ENCODE measurements at regions not wholly inside any gene's neighbourhood (a gene's known extent, or its start where the extent isn't known, plus 50 kb on each side); places are given as distances from the start of the nearest gene placed in this dataset.

- no peaks in the 10 kb centered on the region for H3K4me1 ChIP-seq (ENCODE audit: control insufficient read depth in 1 of 2, insufficient read depth in 2 of 2, low read length in 2 of 2)
- no peaks in the 10 kb centered on the region for H3K27me3 ChIP-seq (ENCODE audit: control insufficient read depth in 1 of 2, insufficient read depth in 2 of 2, low read length in 2 of 2)
- no peak overlapping the region for H3K4me3 ChIP-seq (ENCODE audit: low read depth in 1 of 2, low read length in 2 of 2)
- H3K9me3 ChIP-seq (ENCODE audit: control insufficient read depth in 1 of 2, low read length in 2 of 2), result no peaks in the 10 kb centered on the region
- no peak overlapping the region for H3K27ac ChIP-seq (ENCODE audit: low read depth, low read length)
- no peaks in the 10 kb centered on the region for H3K36me3 ChIP-seq (ENCODE audit: control insufficient read depth in 1 of 2, insufficient read depth in 2 of 2, low read length in 2 of 2)
- H3K9ac ChIP-seq (ENCODE audit: low read depth in 1 of 2, low read length in 2 of 2), result no peak overlapping the region
Observed at GRCh38 chr11:15909937-15910598, 446.3 kb downstream of the SOX6 start.

DNA sequence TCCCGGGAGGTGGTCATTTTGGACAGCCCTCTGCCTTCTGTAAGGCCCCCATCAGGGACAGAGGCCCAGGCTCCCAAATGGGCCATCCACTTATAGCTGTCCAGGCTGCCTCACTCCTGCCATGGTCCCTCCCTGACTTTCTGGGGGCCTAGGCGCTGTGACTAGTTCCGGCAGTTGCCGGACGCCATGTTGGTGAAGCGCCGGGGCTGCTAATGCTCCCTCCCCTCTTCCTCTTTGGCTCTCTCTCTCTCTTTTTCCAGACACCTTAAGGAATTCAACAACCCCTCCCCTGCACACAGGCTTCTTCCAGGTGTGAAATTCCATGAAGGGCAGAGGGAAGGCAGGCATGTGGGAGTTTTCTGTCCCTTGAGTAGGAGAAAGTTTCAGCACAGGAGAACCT is 445.6 kb downstream of the SOX6 start:
- no peaks in the 10 kb centered on the region for H3K36me3 ChIP-seq (ENCODE audit: control insufficient read depth in 1 of 2, insufficient read depth in 2 of 2, low read length in 2 of 2)
- H3K9ac ChIP-seq (ENCODE audit: low read depth in 1 of 2, low read length in 2 of 2), result no peak overlapping the region
- H3K4me1 ChIP-seq (ENCODE audit: control insufficient read depth in 1 of 2, insufficient read depth in 2 of 2, low read length in 2 of 2), result no peaks in the 10 kb centered on the region
- no peak overlapping the region for H3K27ac ChIP-seq (ENCODE audit: low read depth, low read length)
- H3K4me3 ChIP-seq (ENCODE audit: low read depth in 1 of 2, low read length in 2 of 2), result no peak overlapping the region
- no peaks in the 10 kb centered on the region for H3K27me3 ChIP-seq (ENCODE audit: control insufficient read depth in 1 of 2, insufficient read depth in 2 of 2, low read length in 2 of 2)
- no peaks in the 10 kb centered on the region for H3K9me3 ChIP-seq (ENCODE audit: control insufficient read depth in 1 of 2, low read length in 2 of 2)

- Histone ChIP-seq H3K4me3 (ENCODE audit: low read depth in 1 of 2, low read length in 2 of 2) (no peak overlapping the region), H3K27me3 (ENCODE audit: control insufficient read depth in 1 of 2, insufficient read depth in 2 of 2, low read length in 2 of 2) (no peaks in the 10 kb centered on the region), H3K36me3 (ENCODE audit: control insufficient read depth in 1 of 2, insufficient read depth in 2 of 2, low read length in 2 of 2) (no peaks in the 10 kb centered on the region), H3K9ac (ENCODE audit: low read depth in 1 of 2, low read length in 2 of 2) (no peak overlapping the region), H3K27ac (ENCODE audit: low read depth, low read length) (no peak overlapping the region), H3K4me1 (ENCODE audit: control insufficient read depth in 1 of 2, insufficient read depth in 2 of 2, low read length in 2 of 2) (no peaks in the 10 kb centered on the region), H3K9me3 (ENCODE audit: control insufficient read depth in 1 of 2, low read length in 2 of 2) (no peaks in the 10 kb centered on the region)
Observed at GRCh38 chr11:15911377-15912044, 444.8 kb downstream of the SOX6 start.

DNA sequence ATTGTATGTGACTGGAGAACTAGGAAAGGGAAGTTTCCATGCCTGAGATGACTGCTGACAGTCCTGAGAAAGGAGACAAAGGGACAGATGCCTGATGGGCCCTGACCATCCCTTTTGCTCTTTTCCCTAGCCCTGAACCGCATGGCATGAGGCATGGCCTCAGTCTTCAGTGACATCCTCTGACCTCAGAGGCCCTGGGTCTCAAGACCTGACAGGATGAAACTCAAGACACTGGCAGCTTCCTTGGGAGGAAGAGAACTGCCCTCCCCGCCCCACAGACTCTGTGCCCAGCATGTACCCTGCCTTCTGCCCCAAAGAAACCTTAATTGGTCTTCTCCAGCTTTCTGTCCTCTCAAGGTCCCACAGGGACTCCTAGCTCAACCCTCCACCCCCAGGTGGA is 444.1 kb downstream of the SOX6 start:
- no peaks in the 10 kb centered on the region for H3K27me3 ChIP-seq (ENCODE audit: control insufficient read depth in 1 of 2, insufficient read depth in 2 of 2, low read length in 2 of 2)
- H3K36me3 ChIP-seq (ENCODE audit: control insufficient read depth in 1 of 2, insufficient read depth in 2 of 2, low read length in 2 of 2), result no peaks in the 10 kb centered on the region
- H3K9me3 ChIP-seq (ENCODE audit: control insufficient read depth in 1 of 2, low read length in 2 of 2), result no peaks in the 10 kb centered on the region
- H3K9ac ChIP-seq (ENCODE audit: low read depth in 1 of 2, low read length in 2 of 2), result no peak overlapping the region
- no peaks in the 10 kb centered on the region for H3K4me1 ChIP-seq (ENCODE audit: control insufficient read depth in 1 of 2, insufficient read depth in 2 of 2, low read length in 2 of 2)
- H3K4me3 ChIP-seq (ENCODE audit: low read depth in 1 of 2, low read length in 2 of 2), result no peak overlapping the region
- no peak overlapping the region for H3K27ac ChIP-seq (ENCODE audit: low read depth, low read length)

GRCh38 chr11:15912825-15913224 is 443.5 kb downstream of the SOX6 start:
- Histone ChIP-seq H3K27me3 (ENCODE audit: control insufficient read depth in 1 of 2, insufficient read depth in 2 of 2, low read length in 2 of 2) (no peaks in the 10 kb centered on the region), H3K9ac (ENCODE audit: low read depth in 1 of 2, low read length in 2 of 2) (no peak overlapping the region), H3K36me3 (ENCODE audit: control insufficient read depth in 1 of 2, insufficient read depth in 2 of 2, low read length in 2 of 2) (no peaks in the 10 kb centered on the region), H3K4me3 (ENCODE audit: low read depth in 1 of 2, low read length in 2 of 2) (no peak overlapping the region), H3K4me1 (ENCODE audit: control insufficient read depth in 1 of 2, insufficient read depth in 2 of 2, low read length in 2 of 2) (no peaks in the 10 kb centered on the region), H3K9me3 (ENCODE audit: control insufficient read depth in 1 of 2, low read length in 2 of 2) (no peaks in the 10 kb centered on the region), H3K27ac (ENCODE audit: low read depth, low read length) (no peak overlapping the region)

DNA sequence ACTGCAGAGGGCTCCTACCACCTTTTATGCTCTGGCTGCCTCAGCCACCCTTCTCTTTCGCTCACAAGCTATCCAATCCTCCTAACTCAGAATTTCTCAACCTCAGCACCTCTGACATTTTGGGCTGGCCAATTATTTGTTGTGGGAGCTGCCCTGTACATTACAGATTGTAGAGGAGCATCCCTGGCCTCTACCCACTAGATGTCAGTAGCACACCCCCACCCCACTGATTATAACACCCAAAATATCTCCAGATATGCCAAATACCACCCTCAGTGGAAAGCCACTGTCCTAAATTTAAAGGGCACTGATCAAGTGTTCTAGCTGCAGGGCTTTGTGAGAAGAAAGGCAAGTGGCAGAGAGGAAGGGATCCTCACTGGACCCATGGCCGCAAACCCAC is 443.1 kb downstream of the SOX6 start:
- Histone ChIP-seq H3K9me3 (ENCODE audit: control insufficient read depth in 1 of 2, low read length in 2 of 2) (no peaks in the 10 kb centered on the region), H3K4me3 (ENCODE audit: low read depth in 1 of 2, low read length in 2 of 2) (no peak overlapping the region), H3K27ac (ENCODE audit: low read depth, low read length) (no peak overlapping the region), H3K9ac (ENCODE audit: low read depth in 1 of 2, low read length in 2 of 2) (no peak overlapping the region), H3K36me3 (ENCODE audit: control insufficient read depth in 1 of 2, insufficient read depth in 2 of 2, low read length in 2 of 2) (no peaks in the 10 kb centered on the region), H3K4me1 (ENCODE audit: control insufficient read depth in 1 of 2, insufficient read depth in 2 of 2, low read length in 2 of 2) (no peaks in the 10 kb centered on the region), H3K27me3 (ENCODE audit: control insufficient read depth in 1 of 2, insufficient read depth in 2 of 2, low read length in 2 of 2) (no peaks in the 10 kb centered on the region)
